A549 (cell line): ENCODE measurements at regions not wholly inside any gene's neighbourhood (a gene's known extent, or its start where the extent isn't known, plus 50 kb on each side); places are given as distances from the start of the nearest gene placed in this dataset.

Source experiments
- CTCF ChIP-seq: fragments of >200 bp; sonication (Bioruptor Twin); formaldehyde crosslinking; IDR thresholded peaks from 3 replicates; pipeline ENCODE4 v1.5.1; 2016
- EHF ChIP-seq: fragments of 250-450 bp; sonication (Bioruptor Pico); IDR thresholded peaks from 2 replicates; pipeline ENCODE4 v1.5.0; 2020; ENCODE audit warnings: mild to moderate bottlenecking
- EP300 ChIP-seq, 2 experiments: fragments of >200 bp; sonication (Bioruptor Twin); formaldehyde crosslinking; IDR thresholded peaks; 2 replicates in 1 of 2; 3 replicates in 1 of 2; pipeline ENCODE4 v1.6.1; 2016 to 2017
- ESRRA ChIP-seq: fragments of 150-350 bp; IDR thresholded peaks from 2 replicates; pipeline ENCODE4 v1.6.1; 2014; ENCODE audit warnings: mild to moderate bottlenecking, low read length, borderline replicate concordance
- POLR2A ChIP-seq: IDR thresholded peaks from 2 replicates; pipeline ENCODE4 v1.6.1; 2012; ENCODE audit warnings: mild to moderate bottlenecking, low read length
- POLR2AphosphoS2 ChIP-seq: conservative IDR thresholded peaks from 2 replicates; pipeline ENCODE4 v1.6.1; 2012; ENCODE audit warnings: low read length, improper control_type of control experiment, inconsistent platforms

- no peak for TF ChIP-seq CTCF
- no peak for TF ChIP-seq POLR2A
- TF ChIP-seq EP300 (IDR thresholded peaks at IDR 0.05), result no peak
- no peak for TF ChIP-seq ESRRA
- no peak for TF ChIP-seq POLR2AphosphoS2
- no peak for TF ChIP-seq EHF (CRISPR knock-in tag)
Measured at GRCh38 chr13:75938811-75939560, 302.9 kb downstream of the LMO7 start.
